Upper lobe of right lung (tissue), 1 donor: ENCODE measurements at regions not wholly inside any gene's neighbourhood (a gene's known extent, or its start where the extent isn't known, plus 50 kb on each side); places are given as distances from the start of the nearest gene placed in this dataset.
"Not testable (repeated sequence)": the region's sequence is repeated elsewhere in the genome, so short reads cannot be mapped to it uniquely, and the experiment has no call there.

ENCODE experiments used
- ATAC-seq: fragments of 200-7000 bp; cut with Tn5 transposase; one replicate; pipeline ENCODE4 v1.9.1; 2020; ENCODE audit warnings: mild to moderate bottlenecking, moderate library complexity
- DNase-seq: peaks from one replicate; pipeline ENCODE4 v3.0.0-alpha.2; 2020
- H3K27ac ChIP-seq: fragments of 200-600 bp; one replicate; pipeline ENCODE4 v1.8.0; 2022
- H3K27me3 ChIP-seq: fragments of 200-600 bp; one replicate; pipeline ENCODE4 v1.8.0; 2022; ENCODE audit warnings: mild to moderate bottlenecking
- H3K36me3 ChIP-seq: fragments of 200-600 bp; one replicate; pipeline ENCODE4 v1.8.0; 2022
- H3K4me1 ChIP-seq: fragments of 200-600 bp; one replicate; pipeline ENCODE4 v1.8.0; 2022
- H3K4me3 ChIP-seq: fragments of 200-600 bp; one replicate; pipeline ENCODE4 v1.8.0; 2022; ENCODE audit warnings: mild to moderate bottlenecking
- H3K9me3 ChIP-seq: fragments of 200-600 bp; one replicate; pipeline ENCODE4 v1.8.0; 2022
- CTCF ChIP-seq: fragments of 200-600 bp; IDR thresholded peaks from one replicate; pipeline ENCODE4 v1.8.0; 2022; ENCODE audit warnings: antibody characterized with exemption
- intact Hi-C: fragments of 100-400 bp; cut with DNase I; formaldehyde crosslinking; loops from one replicate; pipeline ENCODE4 v1.11.0; 2022
- donor health status: DM: no; HTN: yes; CAD: no; lungs with severe emphysema.

- H3K27me3 ChIP-seq, result no peaks in the 10 kb centered on the region
- H3K4me1 ChIP-seq, result no peaks in the 10 kb centered on the region
- ATAC-seq (no peak), DNase-seq (no peak)
- no peaks in the 10 kb centered on the region for H3K9me3 ChIP-seq
- intact Hi-C loops, result no loop called here
- H3K4me3 ChIP-seq, result no peak overlapping the region
- no peaks in the 10 kb centered on the region for H3K36me3 ChIP-seq
- H3K27ac ChIP-seq, result no peak overlapping the region
- no peak for TF ChIP-seq CTCF
Measured at GRCh38 chr13:104526561-104526960, 1460.3 kb upstream of the SLC10A2 start.

GRCh38 chr13:104525467-104525866, 1459.2 kb upstream of the SLC10A2 start:
- no peak for DNase-seq
- peak; percentile 25 for ATAC-seq
- no peak for TF ChIP-seq CTCF
- no peak overlapping the region for H3K27ac ChIP-seq
- no peaks in the 10 kb centered on the region for H3K9me3 ChIP-seq
- H3K4me1 ChIP-seq, result no peaks in the 10 kb centered on the region
- H3K36me3 ChIP-seq, result no peaks in the 10 kb centered on the region
- intact Hi-C loops, result no loop called here
- H3K27me3 ChIP-seq, result no peaks in the 10 kb centered on the region
- no peak overlapping the region for H3K4me3 ChIP-seq

- TF ChIP-seq CTCF, result no peak
- no peak overlapping the region for H3K4me3 ChIP-seq
- no peaks in the 10 kb centered on the region for H3K9me3 ChIP-seq
- ATAC-seq, result no peak
- H3K27me3 ChIP-seq, result no peaks in the 10 kb centered on the region
- intact Hi-C loops, result no loop called here
- H3K4me1 ChIP-seq, result no peaks in the 10 kb centered on the region
- DNase-seq, result no peak
- no peaks in the 10 kb centered on the region for H3K36me3 ChIP-seq
- H3K27ac ChIP-seq, result no peak overlapping the region
Measured at GRCh38 chr13:104522235-104523072, 1456.2 kb upstream of the SLC10A2 start.

- Histone ChIP-seq H3K36me3 (no peaks in the 10 kb centered on the region), H3K4me1 (no peaks in the 10 kb centered on the region), H3K4me3 (no peak overlapping the region), H3K27me3 (no peaks in the 10 kb centered on the region), H3K27ac (no peak overlapping the region), H3K9me3 (no peaks in the 10 kb centered on the region)
- no peak for DNase-seq
- no peak for TF ChIP-seq CTCF
- ATAC-seq, result no peak
- intact Hi-C loops, result no loop called here
Measured at GRCh38 chr13:104510422-104510821, 1444.2 kb upstream of the SLC10A2 start.

GRCh38 chr13:104493502-104493901, 1427.3 kb upstream of the SLC10A2 start:
- H3K9me3 ChIP-seq, H3K27me3 ChIP-seq, H3K27ac ChIP-seq, H3K4me1 ChIP-seq, H3K4me3 ChIP-seq, intact Hi-C loops, H3K36me3 ChIP-seq, DNase-seq, ATAC-seq: not testable (repeated sequence)

- Histone ChIP-seq H3K36me3 (no peaks in the 10 kb centered on the region), H3K4me3 (no peak overlapping the region), H3K27me3 (no peaks in the 10 kb centered on the region), H3K4me1 (no peaks in the 10 kb centered on the region), H3K9me3 (no peaks in the 10 kb centered on the region), H3K27ac (no peak overlapping the region)
- no peak for TF ChIP-seq CTCF
- DNase-seq (no peak), ATAC-seq (no peak)
- intact Hi-C loops, result no loop called here
Measured at GRCh38 chr13:104491916-104492315, 1425.7 kb upstream of the SLC10A2 start.
